ENCODE measurements at regions not wholly inside any gene's neighbourhood (a gene's known extent, or its start where the extent isn't known, plus 50 kb on each side); places are given as distances from the start of the nearest gene placed in this dataset.

DNA sequence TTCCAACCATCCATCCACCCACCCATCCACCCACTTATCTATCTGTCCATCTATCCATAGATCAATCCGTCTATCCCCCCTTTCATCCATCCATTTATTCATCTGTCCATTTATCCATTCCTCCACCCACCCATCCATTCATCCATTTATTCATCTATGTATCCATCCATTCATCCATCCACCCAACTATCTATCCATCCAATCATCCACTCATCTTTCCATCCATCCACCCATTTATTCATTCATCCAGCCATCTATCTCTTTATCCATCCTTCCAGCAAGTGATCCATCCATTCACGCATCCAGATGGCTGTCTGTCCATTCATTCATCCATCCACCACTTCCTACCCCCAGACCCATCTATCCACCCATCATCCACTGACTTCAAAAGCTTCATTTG, 84.0 kb upstream of the CD99 start:
- TF ChIP-seq, protein P1, sequence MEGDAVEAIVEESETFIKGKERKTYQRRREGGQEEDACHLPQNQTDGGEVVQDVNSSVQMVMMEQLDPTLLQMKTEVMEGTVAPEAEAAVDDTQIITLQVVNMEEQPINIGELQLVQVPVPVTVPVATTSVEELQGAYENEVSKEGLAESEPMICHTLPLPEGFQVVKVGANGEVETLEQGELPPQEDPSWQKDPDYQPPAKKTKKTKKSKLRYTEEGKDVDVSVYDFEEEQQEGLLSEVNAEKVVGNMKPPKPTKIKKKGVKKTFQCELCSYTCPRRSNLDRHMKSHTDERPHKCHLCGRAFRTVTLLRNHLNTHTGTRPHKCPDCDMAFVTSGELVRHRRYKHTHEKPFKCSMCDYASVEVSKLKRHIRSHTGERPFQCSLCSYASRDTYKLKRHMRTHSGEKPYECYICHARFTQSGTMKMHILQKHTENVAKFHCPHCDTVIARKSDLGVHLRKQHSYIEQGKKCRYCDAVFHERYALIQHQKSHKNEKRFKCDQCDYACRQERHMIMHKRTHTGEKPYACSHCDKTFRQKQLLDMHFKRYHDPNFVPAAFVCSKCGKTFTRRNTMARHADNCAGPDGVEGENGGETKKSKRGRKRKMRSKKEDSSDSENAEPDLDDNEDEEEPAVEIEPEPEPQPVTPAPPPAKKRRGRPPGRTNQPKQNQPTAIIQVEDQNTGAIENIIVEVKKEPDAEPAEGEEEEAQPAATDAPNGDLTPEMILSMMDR (IDR thresholded peaks at IDR 0.05; ENCODE audit: low read depth, low read length), result no peak
- no peak for TF ChIP-seq EZH2phosphoT487 (IDR thresholded peaks at IDR 0.05; ENCODE audit: low read depth)
